Putamen (tissue), 1 donor: ENCODE measurements at regions not wholly inside any gene's neighbourhood (a gene's known extent, or its start where the extent isn't known, plus 50 kb on each side); places are given as distances from the start of the nearest gene placed in this dataset.
"Not testable (repeated sequence)": the region's sequence is repeated elsewhere in the genome, so short reads cannot be mapped to it uniquely, and the experiment has no call there.

Source experiments
- DNase-seq: peaks from one replicate; pipeline ENCODE4 v3.0.0-alpha.2; 2016; ENCODE audit warnings: low spot score

DNA sequence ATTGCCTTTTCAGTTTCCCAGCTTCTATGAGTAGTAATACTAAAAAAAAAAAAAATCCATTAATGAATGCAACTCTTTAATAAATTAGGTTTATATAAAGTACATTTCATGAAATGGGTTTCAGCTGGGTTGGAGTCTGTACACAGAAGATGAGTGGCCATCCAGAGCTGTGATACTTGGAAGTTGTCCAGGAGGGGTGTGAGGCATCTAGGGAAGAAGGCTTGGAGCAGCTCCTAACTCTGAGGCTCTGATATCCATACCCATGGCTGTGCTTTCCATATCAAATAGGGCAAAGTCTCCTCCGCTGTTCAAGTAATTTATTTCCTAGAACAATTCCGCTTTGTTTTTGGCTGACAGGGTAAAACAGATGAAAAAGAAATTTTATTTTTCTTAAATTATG lies 423.3 kb upstream of the TENM3 start:
- no peak for DNase-seq

DNA sequence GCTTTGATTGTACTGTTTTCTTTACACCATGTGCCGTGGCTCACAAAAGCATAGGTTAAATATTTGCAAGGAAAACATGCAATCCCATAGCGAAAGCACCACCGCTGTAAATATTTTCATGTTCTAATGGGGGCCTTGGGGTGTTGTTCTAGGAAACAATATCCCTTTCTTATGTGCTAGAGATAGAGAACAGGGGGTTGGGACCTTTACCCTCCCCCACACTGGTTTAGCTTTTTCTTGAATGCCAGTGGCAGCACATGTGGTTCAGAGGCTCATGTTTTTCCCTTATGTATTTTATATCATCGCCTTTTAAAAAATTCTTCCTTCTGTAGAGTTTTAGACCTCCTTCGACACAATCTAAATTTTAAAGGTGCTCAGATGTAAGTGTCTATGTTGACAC lies 422.6 kb upstream of the TENM3 start:
- no peak for DNase-seq

DNA sequence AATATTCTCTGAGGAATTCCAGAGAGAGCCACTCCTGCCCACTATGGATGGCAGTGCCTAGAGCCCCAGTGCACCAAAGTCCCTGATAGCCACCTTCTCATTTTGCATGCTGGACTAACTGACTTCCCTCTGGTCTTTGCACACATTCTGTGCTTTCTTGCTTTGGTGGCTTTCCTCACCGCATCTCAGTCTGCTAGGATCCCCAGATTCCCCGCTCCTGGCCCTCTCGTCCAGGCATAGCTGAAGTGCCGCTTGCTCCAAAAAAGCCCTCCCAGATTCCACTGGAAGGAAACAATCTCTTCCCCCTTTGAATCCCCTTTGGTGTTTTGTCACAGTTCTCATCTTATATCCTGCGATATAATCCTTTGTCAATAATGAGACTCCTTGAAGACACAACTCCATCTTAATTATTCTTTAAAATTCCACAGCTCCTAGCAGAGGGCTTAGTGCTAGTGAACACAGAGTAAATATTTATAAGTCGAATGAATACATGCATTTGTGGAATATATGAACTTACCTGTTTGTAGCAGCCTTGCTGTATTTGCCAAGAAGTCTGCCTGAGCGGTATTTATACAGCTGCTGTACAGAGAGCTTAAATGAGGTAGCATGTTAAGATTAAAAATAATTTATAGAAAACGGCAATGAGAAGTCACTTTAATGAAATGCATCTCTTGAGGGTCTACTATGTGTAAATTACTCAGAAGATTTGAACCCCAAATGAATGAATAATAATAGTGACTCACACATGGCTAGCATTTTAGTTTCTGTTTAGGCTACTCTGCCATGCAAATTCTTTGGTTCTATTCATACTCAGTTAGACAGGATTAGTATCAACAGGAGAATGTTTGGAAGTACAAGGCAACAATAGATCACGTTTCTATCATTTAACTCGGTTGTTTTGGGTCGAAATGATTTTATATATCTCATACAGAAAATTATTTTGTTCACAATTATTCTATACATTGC lies 421.9 kb upstream of the TENM3 start:
- no peak for DNase-seq

DNA sequence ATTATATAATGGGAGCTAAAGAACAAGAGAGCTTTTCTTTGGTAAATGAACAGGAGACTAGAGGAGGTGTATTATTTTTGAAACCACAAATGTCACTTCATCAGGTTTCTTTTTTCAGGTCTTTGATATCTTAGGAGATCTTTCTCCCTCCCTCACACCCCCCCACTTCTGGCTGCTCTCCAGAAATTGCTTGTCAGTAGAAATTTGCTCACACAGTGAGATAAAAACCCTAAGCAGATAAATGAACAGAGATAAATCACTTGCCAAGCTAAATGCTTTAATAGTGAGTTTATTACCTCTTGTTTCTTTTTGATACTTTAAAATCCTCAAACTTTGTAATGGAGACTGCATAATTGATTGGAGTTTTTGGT lies 421.2 kb upstream of the TENM3 start:
- peak; percentile 7 for DNase-seq

DNA sequence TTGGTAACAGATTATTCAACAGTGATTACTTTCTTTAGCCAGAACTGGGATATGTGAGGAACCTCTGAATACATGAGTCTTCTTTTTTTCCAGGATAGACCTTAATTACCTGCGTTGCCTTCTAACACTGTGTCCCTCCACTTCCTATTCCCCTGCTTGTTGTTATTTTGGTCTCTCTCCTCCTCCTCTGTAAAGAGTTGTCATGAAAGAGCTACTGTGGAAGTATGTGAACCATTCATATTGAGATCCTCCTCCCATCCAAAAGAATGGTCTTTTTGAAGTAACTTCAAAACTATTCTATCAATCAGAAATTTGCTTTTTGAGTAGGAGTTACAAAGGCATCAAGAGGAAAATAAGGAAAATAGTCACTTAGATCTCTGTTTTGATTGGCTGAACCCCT lies 420.0 kb upstream of the TENM3 start:
- no peak for DNase-seq

DNA sequence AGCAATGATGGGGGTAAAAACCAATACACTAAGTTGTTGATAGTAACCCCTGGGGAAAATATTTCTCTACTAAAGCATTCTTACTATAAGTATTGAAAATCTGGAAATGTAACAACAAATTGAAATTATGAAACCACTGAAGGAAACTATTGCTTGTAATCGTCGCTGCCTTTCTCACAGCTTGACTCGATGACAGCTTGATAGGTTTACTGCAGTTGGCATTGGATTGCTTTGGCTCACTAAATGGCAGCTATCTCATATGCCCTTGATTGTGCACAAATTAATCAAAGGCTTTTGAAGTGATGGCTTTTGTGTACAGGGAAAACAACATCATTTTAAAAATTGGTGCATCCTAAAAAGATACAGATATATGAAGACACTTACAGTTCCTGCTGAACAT lies 419.6 kb upstream of the TENM3 start:
- DNase-seq = no peak

DNA sequence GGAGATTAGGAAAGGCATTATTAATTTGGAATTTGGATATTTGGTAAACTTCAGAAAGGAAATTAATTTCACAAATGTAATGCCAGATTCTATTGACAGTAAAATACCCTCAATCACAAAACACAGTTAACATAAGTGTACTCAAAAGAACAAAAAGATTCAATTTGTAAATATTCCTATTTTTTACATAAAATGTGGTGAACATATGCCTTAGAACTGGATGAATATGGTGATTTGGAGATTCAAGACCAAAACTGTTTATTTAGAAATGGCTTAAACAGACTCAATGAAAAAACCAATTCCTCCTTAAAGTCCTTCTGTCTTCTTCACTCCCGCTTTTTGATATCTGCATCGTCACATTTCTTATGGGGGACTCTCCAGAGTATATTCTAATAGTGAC lies 417.6 kb upstream of the TENM3 start:
- no peak for DNase-seq

DNA sequence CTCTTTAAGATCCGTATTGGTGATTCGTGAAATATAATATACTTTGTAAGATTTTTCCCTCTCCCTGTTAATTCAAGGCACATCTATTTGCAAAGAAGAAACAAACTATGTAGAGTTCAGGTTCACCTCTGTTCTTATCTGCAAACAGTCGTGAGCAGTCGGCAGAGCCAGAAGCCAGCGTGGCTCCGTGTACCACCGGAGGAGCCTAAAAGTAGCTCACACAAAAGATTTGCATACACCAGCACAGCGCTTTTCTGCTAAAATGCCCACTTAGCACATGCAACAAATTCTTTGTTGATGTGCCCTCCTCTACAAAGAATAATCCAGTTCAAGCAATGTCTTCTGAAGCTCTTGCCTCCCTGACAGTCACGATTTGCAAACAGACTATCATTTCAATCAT lies 416.0 kb upstream of the TENM3 start:
- DNase-seq = no peak

DNA sequence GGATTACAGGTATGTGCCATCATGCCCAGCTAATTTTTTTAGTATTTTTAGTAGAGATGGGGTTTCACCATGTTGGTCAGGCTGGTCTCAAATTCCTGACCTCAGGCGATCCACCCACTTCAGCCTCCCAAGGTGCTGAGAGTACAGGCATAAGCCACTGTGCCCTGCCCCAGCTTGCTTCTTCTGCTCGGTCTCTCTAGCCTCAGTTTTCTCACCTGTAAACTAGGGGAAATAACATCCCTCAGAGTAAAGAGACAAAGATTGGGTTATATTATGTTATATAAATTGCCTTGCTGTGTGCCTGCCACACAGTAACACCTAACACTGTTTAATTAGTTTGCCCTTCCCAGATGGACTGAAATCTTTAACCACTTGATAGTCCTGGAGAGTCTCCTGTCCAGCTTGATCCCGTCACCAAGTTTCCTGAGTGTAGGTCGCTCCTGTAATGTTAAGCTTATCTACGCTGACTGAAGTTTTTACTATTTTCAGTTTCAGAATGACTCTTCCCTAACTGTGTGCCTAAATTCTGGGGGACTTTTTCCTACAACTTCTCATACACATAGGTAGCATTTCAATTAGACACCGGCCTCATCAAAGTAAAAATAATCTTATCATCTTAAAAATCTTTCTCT lies 412.7 kb upstream of the TENM3 start:
- DNase-seq = no peak

DNA sequence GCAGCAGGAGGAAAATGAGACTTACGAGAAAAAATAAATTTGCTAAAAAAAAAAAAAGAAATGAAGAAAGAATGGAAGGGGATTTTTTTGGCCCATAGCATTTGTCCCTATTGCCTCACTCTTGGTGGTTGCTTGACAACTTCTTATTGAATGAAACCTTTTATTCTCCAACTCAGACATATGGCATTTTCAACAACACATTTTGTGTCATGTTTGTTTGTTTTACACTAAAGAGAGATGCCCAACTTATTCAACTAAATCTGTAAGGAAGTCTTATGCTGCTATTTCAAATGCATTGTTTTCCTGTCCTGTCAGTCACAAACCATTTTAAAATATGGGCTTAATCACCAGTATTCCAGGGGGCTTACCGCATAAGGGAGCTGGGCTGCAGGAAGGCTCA lies 409.1 kb upstream of the TENM3 start:
- no peak for DNase-seq

DNA sequence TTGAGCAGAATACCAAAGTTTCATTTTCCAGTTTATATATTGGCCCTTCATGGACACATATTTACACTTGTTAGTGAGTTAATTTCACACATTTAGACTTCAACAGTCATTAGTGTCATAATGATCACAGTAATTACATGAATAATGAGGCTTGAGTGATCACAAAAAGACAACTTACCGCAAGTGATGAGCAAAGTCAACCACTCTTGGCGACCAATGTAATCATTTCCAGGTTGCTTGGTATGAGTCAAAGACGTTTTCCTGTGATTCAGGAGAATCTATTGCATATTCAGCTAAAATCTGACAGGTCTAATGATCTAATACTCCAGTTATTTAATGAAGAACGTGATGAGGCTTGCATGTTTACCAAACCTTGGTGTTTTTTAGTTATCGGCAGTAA lies 407.9 kb upstream of the TENM3 start:
- DNase-seq = no peak

DNA sequence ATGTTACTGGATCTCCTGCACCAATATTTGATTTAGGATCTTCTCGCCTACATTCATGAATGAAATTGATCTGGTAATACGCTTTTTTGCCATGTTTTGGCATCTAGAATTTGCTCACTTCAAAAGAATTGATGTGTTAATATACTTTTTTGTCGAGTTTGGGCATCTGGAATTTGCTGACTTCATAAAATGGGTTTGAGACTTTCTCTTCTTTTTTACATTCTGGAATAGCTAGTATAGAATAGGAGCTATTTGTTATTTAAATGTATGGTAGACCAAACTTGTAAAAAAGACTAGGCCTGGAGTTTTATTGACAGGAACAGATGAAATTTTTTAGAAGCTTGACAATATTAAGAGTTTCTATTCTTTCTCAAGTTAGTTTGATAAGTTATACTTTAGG lies 404.9 kb upstream of the TENM3 start:
- no peak for DNase-seq

DNA sequence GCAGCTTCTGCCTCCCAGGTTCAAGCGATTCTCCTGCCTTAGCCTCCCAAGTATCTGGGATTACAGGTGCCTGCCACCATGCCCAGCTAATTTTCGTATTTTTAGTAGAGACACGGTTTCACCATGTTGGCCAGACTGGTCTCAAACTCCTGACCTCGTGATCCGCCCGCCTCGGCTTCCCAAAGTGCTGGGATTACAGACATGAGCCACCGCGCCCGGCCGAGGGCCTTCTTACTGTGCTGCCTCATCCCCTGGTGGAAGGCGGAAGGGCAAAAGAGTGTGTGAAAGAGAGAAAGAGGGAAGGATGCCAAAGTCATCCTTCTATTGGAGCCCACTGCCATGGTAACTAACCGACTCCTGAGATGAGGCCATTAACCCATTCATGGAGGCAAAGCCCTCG lies 399.4 kb upstream of the TENM3 start:
- not testable (repeated sequence) for DNase-seq

DNA sequence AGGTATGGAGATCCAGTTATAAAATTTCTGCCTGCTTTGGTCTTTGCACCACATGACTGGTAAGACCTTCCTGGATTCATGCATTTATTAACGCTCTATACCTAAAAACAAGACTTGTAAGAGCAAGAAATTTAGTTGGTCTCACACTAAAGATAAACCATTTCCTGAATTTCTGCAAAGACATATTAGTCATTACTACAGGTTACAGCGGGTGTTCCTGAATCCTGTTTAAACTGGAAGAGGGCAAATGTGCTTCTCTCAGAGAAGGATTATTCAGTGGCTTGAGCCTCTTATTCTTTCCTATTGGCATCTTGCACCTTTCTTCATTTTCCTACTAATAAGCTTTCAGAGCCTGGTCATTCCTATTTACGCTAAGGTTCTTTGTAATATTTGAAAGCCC lies 397.6 kb upstream of the TENM3 start:
- DNase-seq = no peak

DNA sequence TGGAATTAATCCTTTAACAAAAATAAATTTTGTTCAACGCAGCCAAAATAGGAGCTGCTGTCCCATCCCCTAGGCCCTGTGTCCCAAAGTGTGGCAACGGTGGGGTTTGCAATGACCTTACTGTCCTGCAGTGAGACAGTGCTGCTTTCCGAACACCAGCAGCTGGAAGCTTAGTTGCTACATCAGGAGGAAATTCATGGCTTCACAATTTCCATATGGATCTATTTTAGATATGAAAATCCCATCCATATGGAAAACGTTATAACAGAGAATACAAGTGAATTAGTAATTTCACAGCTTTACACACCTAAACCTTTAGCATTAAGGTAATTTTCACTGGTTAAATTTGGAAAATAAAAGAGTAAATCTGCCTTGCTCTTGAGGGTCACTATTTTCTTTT lies 396.3 kb upstream of the TENM3 start:
- DNase-seq = no peak

DNA sequence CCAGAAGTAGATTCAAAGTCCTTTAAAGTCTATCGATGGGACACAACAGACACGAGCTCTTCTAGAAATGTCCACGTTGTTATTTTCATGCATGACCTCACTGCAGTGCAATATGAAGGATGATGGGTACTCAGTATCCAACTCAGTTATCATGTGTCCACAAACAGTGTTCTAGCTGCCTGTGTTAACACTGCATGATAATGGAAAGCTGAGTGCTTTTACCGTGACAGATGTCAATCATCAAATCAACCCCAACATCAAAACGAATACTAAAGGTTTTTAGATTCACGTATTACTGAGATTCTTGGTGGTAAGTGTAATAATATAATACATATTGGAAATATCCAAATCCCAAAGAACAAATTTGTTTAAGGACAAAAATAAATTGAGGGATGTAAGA lies 394.8 kb upstream of the TENM3 start:
- DNase-seq = no peak

DNA sequence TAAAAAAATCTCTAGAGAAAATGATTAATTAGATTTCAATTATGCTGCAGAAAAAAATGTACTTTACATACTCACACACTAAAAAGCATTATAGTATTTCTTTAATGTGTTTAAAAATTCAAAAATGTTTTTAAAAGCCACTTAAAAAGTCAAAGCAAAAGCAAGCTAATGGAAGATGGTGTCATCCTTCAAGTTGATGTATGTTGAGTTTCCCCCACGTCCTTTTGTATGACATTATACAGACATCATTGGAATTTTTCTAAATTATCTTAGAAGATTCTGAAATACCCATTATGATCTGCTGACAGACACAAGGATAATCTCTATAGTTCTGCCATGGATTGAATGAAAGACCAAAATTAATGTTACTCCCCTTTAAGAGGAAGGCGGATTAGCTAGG lies 393.7 kb upstream of the TENM3 start:
- DNase-seq = no peak

DNA sequence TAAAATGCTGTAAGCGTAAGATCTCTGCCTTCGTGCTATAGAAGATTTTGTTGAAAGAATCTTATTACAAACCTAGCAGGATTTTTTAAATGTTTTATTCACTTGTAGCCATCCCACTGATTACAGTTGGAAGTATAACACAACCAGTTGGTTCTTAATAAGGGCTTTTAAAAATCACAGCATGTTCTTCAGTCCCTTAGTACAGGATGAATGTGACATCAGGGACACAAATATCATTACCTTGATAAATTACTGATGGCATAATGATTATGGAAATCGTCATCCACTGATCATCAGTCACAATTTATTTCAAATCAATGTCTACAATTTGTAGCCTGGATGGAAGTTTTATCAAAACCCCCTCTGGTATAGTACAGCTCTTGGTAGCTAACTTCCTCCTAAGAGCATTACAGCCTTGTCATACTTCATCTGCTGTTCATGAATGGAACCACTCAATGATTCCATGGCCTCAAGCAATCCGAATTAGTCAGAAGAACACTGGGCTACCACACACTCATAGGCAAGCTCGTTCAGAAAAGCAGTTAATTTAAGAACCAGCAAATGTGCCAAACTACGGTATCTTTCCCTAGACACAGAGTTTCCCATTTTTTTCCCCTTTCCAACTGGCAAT lies 389.2 kb upstream of the TENM3 start:
- DNase-seq = no peak

DNA sequence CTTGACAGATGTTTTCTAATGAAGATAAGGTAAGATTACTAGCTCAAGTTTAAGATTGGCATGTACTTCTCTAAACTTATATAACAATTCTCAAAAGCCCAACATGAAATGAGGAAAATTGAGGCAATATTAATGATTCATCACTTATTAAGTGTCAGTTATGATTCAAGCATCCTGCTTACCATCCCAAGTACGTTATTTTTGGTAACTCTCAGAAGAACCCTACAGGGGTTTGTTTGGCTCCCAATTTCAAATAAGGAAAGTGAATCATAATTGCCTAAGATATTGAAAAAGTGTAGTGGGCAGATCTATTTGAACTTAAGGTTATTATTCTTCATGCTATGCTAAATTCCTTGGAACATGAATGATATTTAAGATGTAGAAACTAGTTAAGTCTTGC lies 387.9 kb upstream of the TENM3 start:
- DNase-seq = peak; percentile 38

DNA sequence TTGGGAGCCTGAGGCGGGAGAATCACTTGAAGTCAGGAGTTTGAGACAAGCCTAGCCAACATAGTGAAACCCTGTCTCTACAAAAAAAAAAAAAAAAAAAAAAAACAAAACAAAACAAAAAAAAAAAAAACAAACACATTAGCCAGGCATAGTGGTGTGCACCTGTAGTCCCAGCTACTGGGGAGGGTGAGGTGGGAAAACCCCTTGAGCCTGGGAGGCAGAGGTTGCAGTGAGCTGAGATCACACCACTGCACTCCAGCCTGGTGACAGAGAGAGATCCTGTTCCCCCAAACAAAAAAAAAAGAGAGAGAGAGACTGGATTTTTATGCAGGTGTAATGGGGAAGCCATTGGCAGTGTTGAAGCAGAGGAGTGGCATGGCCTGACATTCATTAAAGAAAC lies 385.7 kb upstream of the TENM3 start:
- DNase-seq = not testable (repeated sequence)

DNA sequence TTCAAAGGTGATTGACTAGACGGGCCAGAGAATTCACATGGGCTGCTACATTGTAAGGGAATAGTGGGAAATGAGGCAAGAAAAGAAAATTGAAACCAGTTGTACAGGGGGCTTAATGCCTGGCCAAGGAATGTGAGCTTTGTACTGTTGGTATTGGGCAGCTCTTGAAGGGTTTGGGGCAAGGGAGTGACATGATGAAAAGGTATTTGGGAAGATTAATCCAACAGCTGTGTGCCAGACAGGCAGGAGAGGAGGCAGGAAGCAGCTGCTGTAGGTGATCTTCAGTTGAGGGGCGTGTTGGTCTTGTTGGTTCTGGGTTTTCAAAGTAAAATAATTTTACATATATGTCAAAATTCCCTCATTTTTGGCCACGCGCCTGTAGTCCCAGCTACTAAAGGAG lies 384.5 kb upstream of the TENM3 start:
- no peak for DNase-seq

DNA sequence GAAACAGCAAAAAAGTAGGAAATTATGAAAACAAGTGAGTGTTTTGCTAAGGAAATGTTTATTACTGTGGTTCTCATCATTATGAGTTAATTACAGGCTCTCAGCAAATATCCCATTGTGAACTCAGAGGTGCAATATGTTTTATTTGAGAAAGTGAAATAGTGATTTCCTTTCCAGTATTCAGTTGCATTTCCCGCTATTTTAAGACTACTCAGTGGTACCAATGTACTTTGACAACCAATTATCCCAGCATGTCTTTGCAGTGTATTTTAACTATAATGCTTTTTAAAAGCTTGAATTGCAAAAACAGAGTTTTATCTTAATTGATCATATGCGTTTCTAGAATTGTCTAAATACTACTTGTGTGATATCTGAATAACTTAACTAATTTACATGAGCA lies 383.8 kb upstream of the TENM3 start:
- no peak for DNase-seq

DNA sequence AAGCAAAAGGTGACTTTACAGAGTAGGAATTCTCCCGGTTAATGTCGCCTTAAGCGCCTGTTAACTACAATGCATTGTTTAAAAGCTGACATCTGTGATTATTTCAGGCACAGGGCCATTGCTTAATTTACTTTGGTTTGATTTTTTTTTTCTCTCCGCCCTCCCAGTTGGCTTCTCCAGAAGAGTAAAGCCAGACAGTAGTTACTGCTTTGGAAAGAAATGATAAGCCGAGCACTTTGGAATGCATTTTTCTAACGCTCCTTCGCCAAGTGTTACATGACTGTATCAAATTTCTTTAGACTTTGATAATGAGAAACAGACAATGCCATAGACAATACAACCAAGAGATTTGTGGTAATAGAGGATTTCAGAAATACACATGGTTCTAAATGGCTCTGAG lies 383.0 kb upstream of the TENM3 start:
- no peak for DNase-seq
